Spleen (tissue), 11 donors: ENCODE measurements at regions not wholly inside any gene's neighbourhood (a gene's known extent, or its start where the extent isn't known, plus 50 kb on each side); places are given as distances from the start of the nearest gene placed in this dataset.

Experiments used
- DNase-seq: peaks from one replicate; pipeline ENCODE4 v3.0.0-alpha.2; 2020
- H3K27ac ChIP-seq, 8 donors: fragments of 200-600 bp; sonication (generic) in 7 of 8; 1 replicate in 4 of 8; 2 replicates in 4 of 8; pipeline versions ENCODE4 v1.5.0 to v1.8.0; 2016 to 2021; ENCODE audit warnings: inconsistent platforms in 4 of 8, mild to moderate bottlenecking in 4 of 8, moderate library complexity in 1 of 8
- H3K27me3 ChIP-seq, 7 donors: fragments of 200-600 bp; sonication (generic) in 6 of 7; replicated peaks in 1 of 7; 1 replicate in 4 of 7; 2 replicates in 3 of 7; pipeline versions ENCODE4 v1.5.0 to v1.8.0; 2016 to 2021; ENCODE audit warnings: inconsistent platforms in 3 of 7, mild to moderate bottlenecking in 1 of 7
- H3K36me3 ChIP-seq, 6 donors: fragments of 200-600 bp; sonication (generic) in 5 of 6; 1 replicate in 4 of 6; 2 replicates in 2 of 6; pipeline versions ENCODE4 v1.5.0 to v1.8.0; 2016 to 2021; ENCODE audit warnings: inconsistent platforms in 2 of 6
- H3K4me1 ChIP-seq, 6 donors: fragments of 200-600 bp; sonication (generic) in 5 of 6; 1 replicate in 3 of 6; 2 replicates in 3 of 6; pipeline versions ENCODE4 v1.5.0 to v1.8.0; 2016 to 2021; ENCODE audit warnings: inconsistent platforms in 3 of 6
- H3K4me3 ChIP-seq, 8 donors: fragments of 200-600 bp; sonication (generic) in 7 of 8; 1 replicate in 4 of 8; 2 replicates in 4 of 8; pipeline versions ENCODE4 v1.5.0 to v1.8.0; 2016 to 2021; ENCODE audit warnings: inconsistent platforms in 4 of 8, mild to moderate bottlenecking in 4 of 8, moderate library complexity in 2 of 8
- H3K9me3 ChIP-seq, 8 donors: fragments of 200-600 bp; sonication (generic) in 7 of 8; 1 replicate in 4 of 8; 2 replicates in 4 of 8; pipeline versions ENCODE4 v1.5.0 to v1.8.0; 2016 to 2021; ENCODE audit warnings: inconsistent platforms in 4 of 8
- CTCF ChIP-seq, 11 experiments: fragments of 200-600 bp in 7 of 11; fragments of 450-650 bp in 4 of 11; sonication (generic) in 4 of 11; IDR thresholded peaks in 8 of 11; conservative IDR thresholded peaks in 3 of 11; 1 replicate in 7 of 11; 2 replicates in 4 of 11; pipeline versions ENCODE4 v1.4.0 to v1.8.0; 2016 to 2021; ENCODE audit warnings: antibody characterized with exemption in 11 of 11, inconsistent platforms in 4 of 11, mild to moderate bottlenecking in 1 of 11
- POLR2A ChIP-seq, 3 donors: fragments of 450-650 bp; IDR thresholded peaks; one replicate each; pipeline ENCODE4 v1.5.1; 2017; ENCODE audit warnings: antibody characterized with exemption in 3 of 3, mild to moderate bottlenecking in 1 of 3
- POLR2AphosphoS5 ChIP-seq, 3 donors: sonication (generic); formaldehyde crosslinking; IDR thresholded peaks; one replicate each; pipeline ENCODE4 v1.5.1; 2017; ENCODE audit warnings: antibody characterized with exemption in 3 of 3
- WGBS, 5 donors: extraction: QIAGEN DNeasy Blood & Tissue Kit in 3 of 5; methylation state at CpG; one replicate each; pipeline versions ENCODE4 v1.1.5 to v1.1.7; 2013 to 2018; 5-methylcytosine and 5-hydroxymethylcytosine counted together
- intact Hi-C: fragments of 100-400 bp; cut with DNase I; formaldehyde crosslinking; loops from one replicate; pipeline ENCODE4 v1.15.0; 2023; ENCODE audit warnings: low total_unique reads
- donor health status: healthy with polysubstance abuse.
- donor health status: DM: no; HTN: no; CAD: no; lungs with moderate emphysema.
- donor health status: DM: no; HTN: no; CAD: no.
- donor health status: Bipolar disorder and iron deficiency.
- donor health status: healthy.
- donor health status: DM: no; HTN: no; CAD: no.
- donor health status: DM: yes; HTN: yes; CAD: no.

GRCh38 chr7:70907259-70908247 lies 224.4 kb upstream of the GALNT17 start:
- H3K27ac ChIP-seq = no peak overlapping the region
- TF ChIP-seq POLR2AphosphoS5 (IDR thresholded peaks at IDR 0.05) (no peak), POLR2A (IDR thresholded peaks at IDR 0.05) (no peak), CTCF (IDR thresholded peaks at IDR 0.05 in 8 of 11, conservative IDR thresholded peaks at IDR 0.05 in 3 of 11) (no peak)
- WGBS, 5 donors = 69 to 84% (median 77%) methylated on average over 6 of the region's 6 CpGs
- no peak for DNase-seq
- H3K4me1 ChIP-seq = no peaks in the 10 kb centered on the region
- H3K27me3 ChIP-seq = no peaks in the 10 kb centered on the region
- H3K36me3 ChIP-seq = no peaks in the 10 kb centered on the region
- H3K4me3 ChIP-seq = no peak overlapping the region
- peaks cover 0 to 22% (median 11%) of the 10 kb centered on the region in 8 donors for H3K9me3 ChIP-seq
- intact Hi-C loops = no loop called here

DNA sequence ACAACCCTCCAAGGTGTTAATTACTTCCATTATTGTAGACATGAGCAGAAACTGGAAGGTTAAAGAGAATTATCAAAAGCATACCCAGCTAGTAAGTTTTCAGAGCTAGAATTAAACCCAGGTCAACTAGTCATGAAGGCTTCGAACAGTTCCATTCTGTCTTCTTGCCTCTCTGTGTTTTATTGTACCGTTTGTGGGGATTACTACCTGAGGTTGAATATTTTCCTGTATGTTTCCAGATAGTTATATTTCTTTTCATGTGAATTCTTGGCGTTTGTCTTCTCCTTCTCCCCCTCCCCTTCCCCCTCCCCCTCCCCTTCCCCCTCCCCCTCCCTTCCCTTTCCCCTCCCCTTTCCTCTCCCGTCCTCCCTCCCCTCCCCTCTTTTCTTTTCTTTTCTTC lies 218.0 kb upstream of the GALNT17 start:
- DNase-seq = no peak
- 71 to 90% (median 80%) methylated on average over 3 to 4 of the region's 4 CpGs for WGBS, 5 donors

DNA sequence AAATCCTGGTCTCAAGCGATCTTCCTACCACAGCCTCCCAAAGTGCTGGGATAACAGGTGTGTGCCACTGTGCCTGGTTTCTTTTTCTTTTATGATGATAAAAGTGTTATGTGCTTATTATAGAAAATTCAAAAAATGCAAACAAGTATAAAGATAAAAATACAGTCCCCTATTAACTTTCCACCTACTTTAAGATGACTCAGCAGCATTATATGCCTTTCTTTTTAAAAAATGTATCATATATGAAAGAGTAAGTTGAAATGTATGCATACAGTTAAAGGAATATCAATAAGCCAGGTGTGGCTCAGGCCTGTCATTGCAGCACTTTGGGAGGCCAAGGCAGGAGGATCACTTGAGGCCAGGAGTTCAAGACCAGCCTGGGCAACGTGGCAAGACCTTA lies 216.9 kb upstream of the GALNT17 start:
- H3K4me1 ChIP-seq = peaks cover 0 to 6% (median 0%) of the 10 kb centered on the region in 6 donors
- DNase-seq = no peak
- intact Hi-C loops = no loop called here
- no peak overlapping the region for H3K27ac ChIP-seq
- no peak for TF ChIP-seq POLR2A (IDR thresholded peaks at IDR 0.05)
- no peak for TF ChIP-seq CTCF (IDR thresholded peaks at IDR 0.05 in 8 of 11, conservative IDR thresholded peaks at IDR 0.05 in 3 of 11)
- no peak for TF ChIP-seq POLR2AphosphoS5 (IDR thresholded peaks at IDR 0.05)
- H3K4me3 ChIP-seq = no peak overlapping the region
- H3K9me3 ChIP-seq = no peaks in the 10 kb centered on the region
- 54 to 82% (median 75%) methylated on average over 2 of the region's 2 CpGs for WGBS, 5 donors
- no peaks in the 10 kb centered on the region for H3K27me3 ChIP-seq
- H3K36me3 ChIP-seq = no peaks in the 10 kb centered on the region

More for the DNA sequence above, 218.0 kb upstream of the GALNT17 start:
- H3K9me3 ChIP-seq = no peaks in the 10 kb centered on the region
- TF ChIP-seq POLR2AphosphoS5 (IDR thresholded peaks at IDR 0.05) (no peak), CTCF (IDR thresholded peaks at IDR 0.05 in 8 of 11, conservative IDR thresholded peaks at IDR 0.05 in 3 of 11) (no peak), POLR2A (IDR thresholded peaks at IDR 0.05) (no peak)
- no peaks in the 10 kb centered on the region for H3K4me1 ChIP-seq
- H3K36me3 ChIP-seq = no peaks in the 10 kb centered on the region
- intact Hi-C loops = no loop called here
- H3K27ac ChIP-seq = no peak overlapping the region
- H3K4me3 ChIP-seq = no peak overlapping the region
- no peaks in the 10 kb centered on the region for H3K27me3 ChIP-seq

- no peak for DNase-seq
- Histone ChIP-seq H3K27ac (no peak overlapping the region), H3K9me3 (peaks cover 0 to 6% (median 0%) of the 10 kb centered on the region in 8 donors), H3K36me3 (no peaks in the 10 kb centered on the region), H3K27me3 (no peaks in the 10 kb centered on the region), H3K4me1 (peaks cover 0 to 6% (median 0%) of the 10 kb centered on the region in 6 donors), H3K4me3 (no peak overlapping the region)
- WGBS, 5 donors = 38 to 54% (median 42%) methylated on average over 3 to 4 of the region's 4 CpGs
- intact Hi-C loops = no loop called here
- TF ChIP-seq CTCF (IDR thresholded peaks at IDR 0.05 in 8 of 11, conservative IDR thresholded peaks at IDR 0.05 in 3 of 11) = no peak
- no peak for TF ChIP-seq POLR2A (IDR thresholded peaks at IDR 0.05)
- no peak for TF ChIP-seq POLR2AphosphoS5 (IDR thresholded peaks at IDR 0.05)
These were observed 212.4 kb upstream of the GALNT17 start for GRCh38 chr7:70919481-70920073.
